MM.1S (cell line): ENCODE measurements at regions not wholly inside any gene's neighbourhood (a gene's known extent, or its start where the extent isn't known, plus 50 kb on each side); places are given as distances from the start of the nearest gene placed in this dataset.

ENCODE experiments used
- DNase-seq: peaks from one replicate; pipeline ENCODE4 v3.0.0-alpha.2; 2015
- H2AFZ ChIP-seq: fragments of 300-600 bp; sonication (generic); 2 replicates; pipeline ENCODE4 v1.6.0; 2016; ENCODE audit warnings: antibody characterized with exemption, low read length
- H3F3A ChIP-seq: fragments of 300-600 bp; sonication (generic); 2 replicates; pipeline ENCODE4 v1.6.1; 2016; ENCODE audit warnings: mild to moderate bottlenecking, antibody characterized with exemption, low read length, moderate library complexity, mixed read lengths; ENCODE audit not compliant: insufficient read depth
- H3K27ac ChIP-seq: fragments of 300-600 bp; sonication (generic); 2 replicates; pipeline ENCODE4 v1.5.1; 2016; ENCODE audit warnings: mild to moderate bottlenecking, low read length
- H3K27me3 ChIP-seq: fragments of 300-600 bp; sonication (generic); replicated peaks from 2 replicates; pipeline ENCODE4 v1.6.0; 2016; ENCODE audit warnings: low read length; ENCODE audit not compliant: insufficient read depth
- H3K36me3 ChIP-seq: fragments of 300-600 bp; sonication (generic); replicated peaks from 2 replicates; pipeline ENCODE4 v1.6.1; 2016; ENCODE audit warnings: mild to moderate bottlenecking, low read length, mixed read lengths; ENCODE audit not compliant: insufficient read depth
- H3K4me1 ChIP-seq: fragments of 300-600 bp; sonication (generic); 2 replicates; pipeline ENCODE4 v1.6.1; 2016; ENCODE audit warnings: low read length, mixed read lengths
- H3K4me2 ChIP-seq: fragments of 300-600 bp; sonication (generic); 2 replicates; pipeline ENCODE4 v1.6.0; 2016; ENCODE audit warnings: low read depth, low read length
- H3K4me3 ChIP-seq: fragments of 300-600 bp; sonication (generic); 2 replicates; pipeline ENCODE4 v1.5.1; 2016; ENCODE audit warnings: low read length, mixed read lengths
- H3K79me2 ChIP-seq: fragments of 300-600 bp; sonication (generic); 2 replicates; pipeline ENCODE4 v1.6.1; 2016; ENCODE audit warnings: mixed run types, low read length, mixed read lengths
- H3K9ac ChIP-seq: fragments of 300-600 bp; sonication (generic); 2 replicates; pipeline ENCODE4 v1.6.1; 2016; ENCODE audit warnings: low read length, mixed read lengths
- H3K9me2 ChIP-seq: fragments of 300-600 bp; sonication (generic); replicated peaks from 2 replicates; pipeline ENCODE4 v1.6.1; 2016; ENCODE audit warnings: mild to moderate bottlenecking, low read length, mixed read lengths; ENCODE audit not compliant: insufficient read depth
- H3K9me3 ChIP-seq: fragments of 300-600 bp; sonication (generic); replicated peaks from 2 replicates; pipeline ENCODE4 v1.6.1; 2016; ENCODE audit warnings: mild to moderate bottlenecking, low read length, mixed read lengths; ENCODE audit not compliant: insufficient read depth
- H4K20me1 ChIP-seq: fragments of 300-600 bp; sonication (generic); 2 replicates; pipeline ENCODE4 v1.6.1; 2016; ENCODE audit warnings: mild to moderate bottlenecking, low read length, moderate library complexity, mixed read lengths; ENCODE audit not compliant: insufficient read depth
- CTCF ChIP-seq: fragments of 300-600 bp; sonication (generic); IDR thresholded peaks from 2 replicates; pipeline ENCODE4 v1.5.1; 2016; ENCODE audit warnings: antibody characterized with exemption, low read length, mixed read lengths
- EZH2 ChIP-seq: fragments of 300-600 bp; sonication (generic); optimal IDR thresholded peaks from 2 replicates; pipeline ENCODE3; 2017; ENCODE audit warnings: low read depth, mild to moderate bottlenecking, antibody characterized with exemption, low read length, mixed read lengths
- EZH2phosphoT487 ChIP-seq: fragments of 300-600 bp; sonication (generic); IDR thresholded peaks from 2 replicates; pipeline ENCODE4 v1.6.1; 2018; ENCODE audit warnings: antibody characterized with exemption, low read length

- no peak overlapping the region for H2AFZ ChIP-seq
- H3K4me1 ChIP-seq: no peaks in the 10 kb centered on the region
- no peaks in the 10 kb centered on the region for H3K9me2 ChIP-seq
- no peak overlapping the region for H3K9ac ChIP-seq
- TF ChIP-seq CTCF: no peak
- TF ChIP-seq EZH2phosphoT487: no peak
- TF ChIP-seq EZH2: no peak
- H3K36me3 ChIP-seq: no peaks in the 10 kb centered on the region
- H3K79me2 ChIP-seq: no peaks in the 10 kb centered on the region
- no peak overlapping the region for H3K27ac ChIP-seq
- H3K9me3 ChIP-seq: no peaks in the 10 kb centered on the region
- H3K4me3 ChIP-seq: no peak overlapping the region
- H4K20me1 ChIP-seq: no peaks in the 10 kb centered on the region
- H3K27me3 ChIP-seq: no peaks in the 10 kb centered on the region
- no peak overlapping the region for H3K4me2 ChIP-seq
- no peak for DNase-seq
- no peaks in the 10 kb centered on the region for H3F3A ChIP-seq
Observed at GRCh38 chr4:136928957-136929411, 603.3 kb downstream of the PCDH18 start.

DNA sequence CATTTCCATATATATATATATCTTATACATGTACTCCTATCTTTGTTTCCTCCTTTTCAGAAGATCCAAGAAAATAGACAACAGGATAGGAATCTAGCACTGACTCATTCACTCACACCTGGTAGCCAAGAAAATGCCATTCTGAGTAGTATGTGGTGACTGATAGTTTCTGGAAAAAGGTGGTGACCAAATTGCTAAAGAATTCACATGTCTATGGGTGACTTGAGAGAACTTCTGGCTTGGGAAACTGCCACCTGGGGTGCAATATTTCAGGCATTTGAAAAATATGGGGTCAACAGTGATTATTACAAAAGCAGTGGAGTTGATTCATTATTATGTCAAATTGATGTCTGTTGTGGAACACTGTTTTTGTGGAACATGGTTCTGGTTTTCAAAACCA is 605.1 kb downstream of the PCDH18 start:
- Histone ChIP-seq H3F3A (no peaks in the 10 kb centered on the region), H3K9ac (no peak overlapping the region), H3K9me2 (no peaks in the 10 kb centered on the region), H3K4me1 (no peaks in the 10 kb centered on the region), H3K4me2 (no peak overlapping the region), H3K27ac (no peak overlapping the region), H2AFZ (no peak overlapping the region), H3K9me3 (no peaks in the 10 kb centered on the region), H3K27me3 (no peaks in the 10 kb centered on the region), H4K20me1 (no peaks in the 10 kb centered on the region), H3K79me2 (no peaks in the 10 kb centered on the region), H3K4me3 (no peak overlapping the region), H3K36me3 (no peaks in the 10 kb centered on the region)
- TF ChIP-seq EZH2phosphoT487 (no peak), CTCF (no peak), EZH2 (no peak)
- no peak for DNase-seq

- Histone ChIP-seq H3K9me3 (no peaks in the 10 kb centered on the region), H3K4me1 (no peaks in the 10 kb centered on the region), H4K20me1 (no peaks in the 10 kb centered on the region), H3K27ac (no peak overlapping the region), H3K27me3 (no peaks in the 10 kb centered on the region), H3K36me3 (no peaks in the 10 kb centered on the region), H3K9ac (no peak overlapping the region), H3K79me2 (no peaks in the 10 kb centered on the region), H2AFZ (no peak overlapping the region), H3F3A (no peaks in the 10 kb centered on the region), H3K4me3 (no peak overlapping the region), H3K9me2 (no peaks in the 10 kb centered on the region), H3K4me2 (no peak overlapping the region)
- TF ChIP-seq EZH2 (no peak), EZH2phosphoT487 (no peak), CTCF (no peak)
- DNase-seq: no peak
Observed at GRCh38 chr4:136925203-136925602, 607.1 kb downstream of the PCDH18 start.
